ENCODE measurements at regions not wholly inside any gene's neighbourhood (a gene's known extent, or its start where the extent isn't known, plus 50 kb on each side); places are given as distances from the start of the nearest gene placed in this dataset.
"Not testable (repeated sequence)": the region's sequence is repeated elsewhere in the genome, so short reads cannot be mapped to it uniquely, and the experiment has no call there.

- no peak for DNase-seq (ENCODE audit: low spot score)
Observed at GRCh38 chr7:34487391-34488115, 170.5 kb upstream of the NPSR1 start.

DNA sequence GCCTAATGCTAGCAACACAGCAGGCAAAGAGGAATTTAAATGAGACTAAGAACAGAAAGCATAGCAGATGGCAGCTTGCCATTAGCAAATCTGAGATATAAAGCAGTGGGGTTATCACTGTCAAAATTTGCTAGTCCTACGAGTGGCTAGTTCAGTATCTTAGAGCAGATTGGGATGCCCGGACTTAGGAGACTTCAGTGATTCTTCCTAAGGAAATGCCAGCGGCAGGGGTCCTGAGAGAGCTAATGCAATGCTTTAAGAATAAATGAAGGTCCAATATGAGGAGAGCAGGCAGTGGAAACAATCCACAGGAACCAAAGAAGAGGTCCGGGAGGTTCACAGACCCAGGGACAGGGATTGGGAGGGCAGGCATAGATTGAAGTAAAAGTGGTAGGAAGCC is 169.3 kb upstream of the NPSR1 start:
- DNase-seq (ENCODE audit: low spot score), result no peak

- DNase-seq (ENCODE audit: low spot score), result no peak
Observed at GRCh38 chr7:34491899-34492298, 166.1 kb upstream of the NPSR1 start.

GRCh38 chr7:34493752-34494151 is 164.3 kb upstream of the NPSR1 start:
- DNase-seq (ENCODE audit: low spot score), result no peak

- DNase-seq (ENCODE audit: low spot score), result no peak
Observed at GRCh38 chr7:34497153-34497777, 160.8 kb upstream of the NPSR1 start.

DNA sequence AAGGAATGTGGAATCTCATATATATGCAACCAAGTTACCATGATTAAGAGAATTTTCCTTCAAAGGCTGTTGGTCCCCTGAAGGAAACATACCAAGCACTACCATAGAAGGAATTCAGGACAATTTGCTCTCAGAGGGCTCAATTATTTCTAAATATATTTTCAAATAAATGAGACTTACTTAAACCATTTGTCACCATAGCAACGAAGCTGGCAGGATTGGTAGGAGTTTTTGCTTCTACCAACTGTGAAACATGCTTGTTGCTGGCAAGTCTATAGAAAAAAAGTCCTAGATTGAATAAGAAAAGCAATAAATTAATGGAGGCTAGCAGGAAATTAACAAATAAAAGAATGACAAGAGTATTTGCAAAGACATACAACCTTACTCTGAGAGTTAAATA is 156.9 kb upstream of the NPSR1 start:
- DNase-seq (ENCODE audit: low spot score), result no peak

GRCh38 chr7:34507191-34507590 is 150.8 kb upstream of the NPSR1 start:
- no peak for DNase-seq (ENCODE audit: low spot score)

DNA sequence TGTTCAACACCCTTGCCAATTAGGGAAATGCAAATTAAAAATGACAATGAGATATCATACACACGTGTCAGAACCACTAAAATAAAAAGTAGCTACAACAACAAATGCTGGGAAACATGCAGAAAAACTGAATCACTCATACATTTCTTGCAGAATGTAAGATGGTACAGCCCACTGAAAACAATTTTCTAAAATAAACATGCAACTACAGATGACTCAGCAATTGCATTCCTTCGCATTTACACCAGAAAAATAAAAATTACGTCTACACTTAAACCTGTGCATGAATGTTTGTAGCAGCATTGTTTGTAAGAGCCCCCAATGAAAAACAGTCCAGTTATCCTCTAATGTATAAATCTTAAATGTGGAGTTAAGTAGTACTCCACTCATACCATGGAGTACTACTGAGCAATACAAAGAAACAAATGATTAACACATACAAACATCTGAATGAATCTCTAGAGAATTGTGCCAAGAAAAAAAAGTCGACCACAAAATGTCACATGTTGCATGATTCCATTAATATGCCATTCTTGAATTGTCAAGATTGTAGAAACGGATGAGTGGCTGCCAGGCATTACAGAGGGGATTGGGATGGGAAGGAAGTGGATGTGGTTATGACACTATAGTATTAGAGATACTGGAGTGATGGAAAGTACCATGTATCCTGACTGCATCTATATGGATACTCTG is 134.6 kb upstream of the NPSR1 start:
- DNase-seq (ENCODE audit: low spot score), result no peak

DNA sequence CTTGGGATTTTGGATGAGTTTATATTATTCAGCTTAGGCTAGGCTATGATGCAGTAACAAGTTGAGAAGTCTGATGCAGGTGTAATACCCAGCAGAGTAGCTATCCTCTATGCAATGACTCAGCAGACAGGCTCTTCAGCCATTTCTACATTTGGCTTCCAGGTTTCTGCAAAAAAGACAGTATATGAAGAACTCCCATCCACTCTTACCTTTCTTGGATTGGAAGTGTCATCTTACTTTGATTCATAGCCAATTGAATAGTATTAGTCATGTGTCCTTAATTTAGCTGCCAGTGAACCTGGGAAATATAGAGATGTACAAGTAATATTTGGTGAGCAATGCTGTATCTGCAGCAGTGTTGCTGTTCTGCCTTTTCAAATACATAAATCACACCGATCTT is 127.8 kb upstream of the NPSR1 start:
- no peak for DNase-seq (ENCODE audit: low spot score)

DNA sequence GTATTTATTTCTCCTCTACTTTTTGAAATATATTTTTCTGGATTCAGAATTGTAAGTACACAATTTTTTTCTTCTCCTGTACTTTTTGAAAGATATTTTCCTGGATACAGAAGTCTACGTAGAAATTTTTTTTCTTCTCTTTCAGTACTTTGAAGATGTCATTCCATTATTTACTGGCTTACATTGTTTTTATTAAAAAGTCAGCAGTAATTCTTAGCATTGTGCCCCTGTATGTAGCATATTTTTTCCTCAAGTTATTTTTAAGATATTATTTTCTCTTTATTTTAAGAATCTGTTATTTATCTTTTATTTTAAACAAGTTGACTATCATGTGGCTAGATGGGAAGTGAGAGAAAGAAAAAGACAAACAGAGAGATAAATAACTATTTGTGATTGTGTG is 119.0 kb upstream of the NPSR1 start:
- DNase-seq (ENCODE audit: low spot score), result no peak

- no peak for DNase-seq (ENCODE audit: low spot score)
Observed at GRCh38 chr7:34544621-34545020, 113.4 kb upstream of the NPSR1 start.

- no peak for DNase-seq (ENCODE audit: low spot score)
Observed at GRCh38 chr7:34550996-34551395, 107.0 kb upstream of the NPSR1 start.

DNA sequence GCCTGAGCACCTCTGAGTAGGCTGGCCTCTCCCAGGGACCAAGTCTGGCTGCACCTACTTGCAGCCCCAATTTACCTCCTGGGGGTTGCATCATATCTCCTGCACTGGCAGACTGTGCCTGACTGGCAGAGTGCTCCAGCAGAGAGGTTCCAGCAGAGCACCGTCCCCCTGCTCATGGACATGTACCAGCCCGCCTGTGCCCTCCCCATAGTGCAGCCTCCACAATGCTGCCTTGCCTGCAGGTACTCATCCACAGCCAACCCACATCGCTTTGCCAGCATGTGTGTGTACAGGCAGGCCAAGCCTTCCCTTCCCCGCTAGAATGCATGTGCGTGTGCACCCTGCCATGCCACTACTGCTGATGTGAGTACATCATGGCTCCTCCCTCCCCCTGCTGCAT is 105.5 kb upstream of the NPSR1 start:
- no peak for DNase-seq (ENCODE audit: low spot score)

DNA sequence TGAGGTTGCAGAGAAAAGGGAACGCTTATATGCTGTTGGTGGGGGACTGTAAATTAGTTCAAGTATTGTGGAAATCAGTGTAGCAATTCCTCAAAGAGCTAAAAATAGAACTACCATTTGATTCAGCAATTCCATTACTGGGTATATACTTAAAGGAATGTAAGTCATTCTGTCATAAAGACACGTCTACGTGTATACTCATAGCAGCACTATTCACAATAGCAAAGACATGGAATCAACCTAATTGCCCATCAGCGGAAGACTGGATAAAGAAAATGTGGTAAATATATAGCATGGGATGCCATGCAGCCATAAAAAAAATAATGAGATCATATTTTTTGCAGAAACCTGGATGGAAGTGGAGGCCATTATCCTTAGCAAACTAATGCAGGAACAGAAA is 100.0 kb upstream of the NPSR1 start:
- DNase-seq (ENCODE audit: low spot score), result no peak

- DNase-seq (ENCODE audit: low spot score), result no peak
Observed at GRCh38 chr7:34564091-34564490, 93.9 kb upstream of the NPSR1 start.

GRCh38 chr7:34567906-34568305 is 90.1 kb upstream of the NPSR1 start:
- no peak for DNase-seq (ENCODE audit: low spot score)

DNA sequence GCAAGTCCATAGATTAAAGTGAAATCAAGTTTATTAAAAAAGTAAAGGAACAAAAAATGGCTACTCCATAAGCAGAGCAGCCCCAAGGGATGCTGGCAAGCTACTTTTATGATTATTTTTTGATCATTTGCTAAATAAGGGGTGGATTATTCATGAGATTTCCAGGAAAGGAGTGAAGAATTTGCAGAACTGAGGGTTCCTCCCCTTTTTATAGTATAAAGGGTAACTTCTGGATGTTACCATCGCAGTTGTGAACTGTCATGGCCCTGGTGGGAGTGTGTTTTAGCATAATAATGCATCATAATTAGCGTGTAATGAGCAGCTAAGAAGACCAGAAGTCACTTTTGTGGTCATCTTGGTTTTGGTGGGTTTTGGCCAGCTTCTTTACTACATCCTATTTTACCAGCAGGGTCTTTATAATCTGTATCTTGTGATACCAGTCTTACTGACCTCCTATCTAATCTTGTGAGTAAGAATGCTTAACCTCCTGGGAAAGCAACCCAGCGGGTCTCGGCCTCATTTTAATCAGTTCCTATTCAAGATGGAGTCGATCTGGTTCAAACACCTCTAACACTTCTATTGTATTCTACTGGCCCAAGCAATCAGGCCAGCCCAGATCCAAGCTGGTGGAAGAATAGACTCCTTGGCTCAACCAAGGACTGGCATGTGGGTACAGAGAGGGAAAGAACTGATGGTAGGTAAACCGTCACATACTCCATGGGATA is 87.9 kb upstream of the NPSR1 start:
- DNase-seq (ENCODE audit: low spot score), result no peak

DNA sequence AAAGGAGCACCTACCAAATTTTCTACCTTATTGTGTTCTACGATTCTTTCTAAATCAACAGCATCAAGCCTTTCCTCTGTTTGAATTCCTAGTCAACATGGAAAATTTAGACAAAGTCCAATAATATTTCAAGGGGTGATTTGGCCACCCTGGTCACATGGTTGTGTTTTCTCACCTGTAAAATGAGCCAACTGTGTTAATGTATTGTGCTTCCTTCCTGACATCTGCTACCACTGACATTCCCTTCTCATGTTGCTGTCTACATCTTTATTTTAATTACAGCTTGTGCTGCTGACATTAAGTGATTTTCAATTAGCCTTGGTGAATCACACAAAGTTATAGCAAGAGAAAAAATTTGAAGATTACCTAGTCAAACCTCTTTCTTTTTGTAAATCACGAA is 83.0 kb upstream of the NPSR1 start:
- no peak for DNase-seq (ENCODE audit: low spot score)

DNA sequence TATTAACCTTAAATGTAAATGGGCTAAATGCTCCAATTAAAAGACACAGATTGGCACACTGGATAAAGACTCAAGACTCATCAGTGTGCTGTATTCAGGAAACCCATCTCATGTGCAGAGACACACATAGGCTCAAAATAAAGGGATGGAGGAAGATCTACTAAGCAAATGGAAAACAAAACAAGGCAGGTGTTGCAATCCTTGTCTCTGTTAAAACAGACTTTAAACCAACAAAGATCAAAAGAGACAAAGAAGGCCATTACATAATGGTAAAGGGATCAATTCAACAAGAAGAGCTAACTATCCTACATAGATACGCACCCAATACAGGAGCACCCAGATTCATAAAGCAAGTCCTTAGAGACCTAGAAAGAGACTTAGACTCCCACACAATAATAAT is 80.1 kb upstream of the NPSR1 start:
- DNase-seq (ENCODE audit: low spot score), result not testable (repeated sequence)

GRCh38 chr7:34581698-34582097 is 76.3 kb upstream of the NPSR1 start:
- not testable (repeated sequence) for DNase-seq (ENCODE audit: low spot score)

DNA sequence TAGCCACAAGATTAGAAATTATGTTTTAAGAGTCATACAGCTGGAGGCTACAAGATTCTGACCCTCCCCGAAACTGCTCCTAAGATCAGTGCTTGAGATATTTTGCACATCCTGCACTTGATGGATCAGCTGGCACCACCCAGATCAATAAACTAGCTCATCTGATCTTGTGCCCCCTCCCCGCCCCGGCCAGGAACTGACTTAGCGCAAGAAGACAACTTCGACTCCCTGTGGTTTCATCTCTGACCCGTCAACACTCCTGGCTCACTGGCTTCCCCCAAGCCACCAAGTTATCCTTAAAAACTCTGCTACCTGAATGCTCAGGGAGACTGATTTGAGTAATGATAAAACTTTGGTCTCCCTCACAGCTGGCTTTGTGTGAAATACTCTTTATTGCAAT is 73.5 kb upstream of the NPSR1 start:
- no peak for DNase-seq (ENCODE audit: low spot score)

GRCh38 chr7:34596887-34597286 is 61.1 kb upstream of the NPSR1 start:
- DNase-seq (ENCODE audit: low spot score), result no peak

Data from ureter (tissue), 1 donor.